SK-N-SH (cell line): ENCODE measurements at regions not wholly inside any gene's neighbourhood (a gene's known extent, or its start where the extent isn't known, plus 50 kb on each side); places are given as distances from the start of the nearest gene placed in this dataset.

Source experiments
- CTCF ChIP-seq: fragments of 200-600 bp; sonication (generic); IDR thresholded peaks from 2 replicates; pipeline ENCODE4 v1.6.1; 2017; ENCODE audit warnings: antibody characterized with exemption, mild to moderate bottlenecking, moderate library complexity
- IRF3 ChIP-seq: fragments of 150-350 bp; IDR thresholded peaks from 2 replicates; pipeline ENCODE4 v1.6.1; 2016; ENCODE audit warnings: mild to moderate bottlenecking, low read depth, low read length
- MXI1 ChIP-seq: IDR thresholded peaks from 2 replicates; pipeline ENCODE4 v1.6.1; 2012; ENCODE audit warnings: mild to moderate bottlenecking, low read depth, low read length, improper control_type of control experiment
- NFIC ChIP-seq: IDR thresholded peaks from 2 replicates; pipeline ENCODE4 v1.4.0; 2012; ENCODE audit warnings: borderline replicate concordance
- POLR2AphosphoS5 ChIP-seq: IDR thresholded peaks from 2 replicates; pipeline ENCODE4 v1.6.1; 2012; ENCODE audit warnings: low read depth, low read length
- REST ChIP-seq: IDR thresholded peaks from 2 replicates; pipeline ENCODE4 v1.6.1; 2012; ENCODE audit warnings: mild to moderate bottlenecking, low read depth, low read length, moderate library complexity
- SMC3 ChIP-seq: IDR thresholded peaks from 2 replicates; pipeline ENCODE4 v1.6.1; 2012; ENCODE audit warnings: low read depth, low read length, improper control_type of control experiment
- TAF1 ChIP-seq: IDR thresholded peaks from 2 replicates; pipeline ENCODE4 v1.6.1; 2012; ENCODE audit warnings: low read depth, mild to moderate bottlenecking, low read length, moderate library complexity, borderline replicate concordance
- USF1 ChIP-seq: IDR thresholded peaks from 2 replicates; pipeline ENCODE4 v1.4.0; 2012; ENCODE audit warnings: low read depth, borderline replicate concordance

- TF ChIP-seq POLR2AphosphoS5 = no peak
- no peak for TF ChIP-seq REST
- no peak for TF ChIP-seq CTCF
- TF ChIP-seq USF1 = no peak
- TF ChIP-seq TAF1 = no peak
- no peak for TF ChIP-seq MXI1
- TF ChIP-seq SMC3 = no peak
- TF ChIP-seq IRF3 = no peak
- no peak for TF ChIP-seq NFIC
Observed at GRCh38 chr2:23007631-23008235, 377.2 kb upstream of the KLHL29 start.
